ENCODE measurements at regions not wholly inside any gene's neighbourhood (a gene's known extent, or its start where the extent isn't known, plus 50 kb on each side); places are given as distances from the start of the nearest gene placed in this dataset.

DNA sequence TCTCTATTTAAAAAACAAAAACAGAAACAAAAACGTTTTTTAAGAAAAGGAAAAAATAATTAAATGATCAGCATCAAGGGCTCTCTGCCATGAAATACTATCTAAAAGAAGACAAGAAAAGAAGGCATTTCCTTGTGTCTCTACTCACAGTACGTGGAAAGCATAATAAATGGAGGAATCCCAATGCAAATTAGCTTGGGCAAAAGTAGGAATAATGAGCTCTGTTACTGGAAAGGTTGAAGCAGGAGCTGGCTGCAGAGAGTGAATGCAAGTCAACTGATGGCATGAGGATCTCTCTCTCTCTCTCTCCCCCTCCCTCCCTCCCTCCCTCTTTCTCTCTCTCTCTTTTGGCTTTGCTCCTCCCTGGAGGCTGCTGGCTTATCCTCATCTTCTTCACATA is 85.9 kb downstream of the TBX3 start:
- no peak for DNase-seq (ENCODE audit: low read depth)
- TF ChIP-seq, protein P1, sequence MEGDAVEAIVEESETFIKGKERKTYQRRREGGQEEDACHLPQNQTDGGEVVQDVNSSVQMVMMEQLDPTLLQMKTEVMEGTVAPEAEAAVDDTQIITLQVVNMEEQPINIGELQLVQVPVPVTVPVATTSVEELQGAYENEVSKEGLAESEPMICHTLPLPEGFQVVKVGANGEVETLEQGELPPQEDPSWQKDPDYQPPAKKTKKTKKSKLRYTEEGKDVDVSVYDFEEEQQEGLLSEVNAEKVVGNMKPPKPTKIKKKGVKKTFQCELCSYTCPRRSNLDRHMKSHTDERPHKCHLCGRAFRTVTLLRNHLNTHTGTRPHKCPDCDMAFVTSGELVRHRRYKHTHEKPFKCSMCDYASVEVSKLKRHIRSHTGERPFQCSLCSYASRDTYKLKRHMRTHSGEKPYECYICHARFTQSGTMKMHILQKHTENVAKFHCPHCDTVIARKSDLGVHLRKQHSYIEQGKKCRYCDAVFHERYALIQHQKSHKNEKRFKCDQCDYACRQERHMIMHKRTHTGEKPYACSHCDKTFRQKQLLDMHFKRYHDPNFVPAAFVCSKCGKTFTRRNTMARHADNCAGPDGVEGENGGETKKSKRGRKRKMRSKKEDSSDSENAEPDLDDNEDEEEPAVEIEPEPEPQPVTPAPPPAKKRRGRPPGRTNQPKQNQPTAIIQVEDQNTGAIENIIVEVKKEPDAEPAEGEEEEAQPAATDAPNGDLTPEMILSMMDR (conservative IDR thresholded peaks at IDR 0.05; ENCODE audit: low read depth, low read length), result no peak
- H3K4me3 ChIP-seq (ENCODE audit: low read depth, low read length), result no peak overlapping the region

DNA sequence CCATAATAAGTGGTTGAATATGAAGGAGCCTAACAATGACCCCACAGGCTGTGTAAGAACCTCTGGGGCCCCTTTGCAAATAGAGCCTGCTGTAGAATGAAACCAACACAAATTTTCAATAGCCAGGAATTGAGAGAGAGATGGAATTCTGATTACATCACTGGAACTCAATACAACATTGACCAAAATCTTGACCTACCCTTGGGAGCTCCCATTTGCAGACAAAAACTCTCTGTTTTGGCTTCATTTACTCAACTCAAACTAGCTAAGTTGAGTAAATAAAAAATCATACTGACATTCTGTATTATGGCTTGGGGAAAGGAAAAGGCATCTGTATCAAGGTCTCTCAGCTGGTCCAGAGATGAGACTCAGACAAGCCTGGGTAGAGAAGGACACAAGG is 91.0 kb downstream of the TBX3 start:
- no peak for DNase-seq (ENCODE audit: low read depth)
- TF ChIP-seq, protein P1 (conservative IDR thresholded peaks at IDR 0.05; ENCODE audit: low read depth, low read length), result no peak
- H3K4me3 ChIP-seq (ENCODE audit: low read depth, low read length), result no peak overlapping the region

DNA sequence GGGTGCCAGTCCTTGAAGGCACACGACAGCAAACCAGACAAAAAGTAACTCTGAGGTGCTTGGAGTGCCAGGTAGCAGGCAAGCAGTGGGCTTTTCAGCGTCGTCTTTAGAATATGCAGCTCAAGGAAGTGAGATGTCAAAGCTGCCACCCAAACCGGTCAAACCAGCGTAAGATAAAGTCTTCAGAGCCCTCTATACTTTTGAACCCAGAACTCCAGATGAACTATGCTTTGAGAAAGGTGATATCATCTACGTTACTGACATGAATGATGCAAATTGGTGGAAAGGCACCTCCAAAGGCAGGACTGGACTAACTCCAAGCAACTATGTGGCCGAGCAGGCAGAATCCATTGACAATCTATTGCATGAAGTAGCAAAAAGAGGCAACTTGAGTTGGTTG is 95.9 kb downstream of the TBX3 start:
- TF ChIP-seq, protein P1 (conservative IDR thresholded peaks at IDR 0.05; ENCODE audit: low read depth, low read length), result no peak
- H3K4me3 ChIP-seq (ENCODE audit: low read depth, low read length), result no peak overlapping the region
- DNase-seq (ENCODE audit: low read depth), result no peak

DNA sequence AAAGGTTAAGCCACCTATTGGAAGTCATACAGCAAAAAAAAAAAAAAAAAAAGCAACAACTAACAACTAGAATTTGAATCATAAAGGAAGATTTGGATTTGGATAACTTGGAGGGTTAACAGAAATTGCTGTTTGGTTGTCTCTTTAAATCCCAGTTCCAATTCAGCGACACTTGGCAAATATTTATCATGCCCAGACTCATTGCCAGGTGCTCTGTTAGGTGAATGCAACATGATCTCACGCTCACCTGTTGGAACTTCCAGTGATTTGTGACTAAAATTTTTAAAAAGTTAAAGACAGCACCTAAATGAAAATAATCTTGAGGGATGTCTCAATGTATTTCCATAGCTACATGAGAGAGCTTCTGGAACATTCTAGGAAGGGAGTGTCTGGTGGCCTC is 103.7 kb downstream of the TBX3 start:
- no peak for DNase-seq (ENCODE audit: low read depth)
- TF ChIP-seq, protein P1 (conservative IDR thresholded peaks at IDR 0.05; ENCODE audit: low read depth, low read length), result no peak
- no peak overlapping the region for H3K4me3 ChIP-seq (ENCODE audit: low read depth, low read length)

DNA sequence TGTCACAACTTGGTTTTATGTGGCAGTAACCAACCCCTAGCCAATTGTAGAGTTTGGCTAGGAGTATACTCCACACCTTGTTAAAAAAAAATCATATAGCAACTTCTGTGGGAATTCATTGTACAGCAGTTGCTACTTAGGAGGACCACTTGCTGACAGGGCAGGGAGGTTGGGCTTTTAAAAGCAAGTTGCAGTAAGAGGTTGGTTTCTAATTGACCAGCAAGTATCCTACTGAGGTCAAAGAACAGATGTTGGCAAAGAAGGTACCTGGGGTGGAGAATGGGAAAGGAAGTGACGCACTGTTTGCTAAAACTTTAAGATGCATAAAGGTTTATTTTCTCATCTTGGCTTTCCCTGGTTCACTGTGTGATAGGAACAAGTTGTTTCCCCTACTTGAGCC is 104.6 kb downstream of the TBX3 start:
- H3K4me3 ChIP-seq (ENCODE audit: low read depth, low read length), result no peak overlapping the region
- TF ChIP-seq, protein P1 (conservative IDR thresholded peaks at IDR 0.05; ENCODE audit: low read depth, low read length), result no peak
- no peak for DNase-seq (ENCODE audit: low read depth)

DNA sequence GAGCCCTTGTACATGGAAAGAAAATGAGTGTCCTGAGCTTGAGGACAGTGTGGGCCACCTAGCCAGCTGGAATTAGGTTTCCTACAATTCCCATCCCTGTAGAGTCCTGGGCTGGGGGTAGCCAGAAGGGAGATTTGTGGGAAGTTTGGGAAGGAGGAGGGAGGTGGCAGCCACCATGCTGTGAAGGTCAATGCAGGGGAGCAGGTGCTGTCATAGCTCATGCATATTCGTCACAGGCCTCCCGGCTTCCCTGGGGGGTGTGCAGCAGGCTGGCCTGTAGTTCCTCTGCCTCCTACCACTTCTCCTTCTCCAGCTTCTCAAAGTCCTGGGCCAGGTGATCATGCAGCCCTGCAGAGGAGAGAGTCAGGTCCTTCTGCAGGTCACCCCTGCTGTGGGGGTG is 121.3 kb downstream of the TBX3 start:
- TF ChIP-seq, protein P1 (conservative IDR thresholded peaks at IDR 0.05; ENCODE audit: low read depth, low read length), result no peak
- no peak for DNase-seq (ENCODE audit: low read depth)
- no peak overlapping the region for H3K4me3 ChIP-seq (ENCODE audit: low read depth, low read length)

DNA sequence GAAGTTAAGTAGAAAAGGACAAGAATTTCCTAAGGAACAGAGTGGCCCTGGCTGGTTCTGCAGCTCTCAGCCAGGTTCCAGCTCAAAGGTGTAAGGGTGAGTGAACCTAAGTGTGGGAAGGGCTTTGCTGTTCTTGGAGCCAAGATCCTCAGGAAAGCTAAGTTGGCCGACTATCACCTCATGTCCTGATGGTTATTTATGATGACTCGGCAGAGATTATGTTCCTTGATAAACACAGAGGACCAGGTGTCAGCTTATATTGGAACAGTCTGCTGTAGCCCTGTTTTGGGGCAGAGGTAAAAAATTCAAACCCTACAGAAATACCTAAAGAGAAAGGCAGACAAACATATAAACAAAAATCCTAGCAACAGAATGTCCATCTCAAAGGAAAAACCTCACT is 128.5 kb downstream of the TBX3 start:
- TF ChIP-seq, protein P1 (conservative IDR thresholded peaks at IDR 0.05; ENCODE audit: low read depth, low read length), result no peak
- H3K4me3 ChIP-seq (ENCODE audit: low read depth, low read length), result no peak overlapping the region
- DNase-seq (ENCODE audit: low read depth), result no peak
